Kidney (tissue), 13 donors: ENCODE measurements at regions not wholly inside any gene's neighbourhood (a gene's known extent, or its start where the extent isn't known, plus 50 kb on each side); places are given as distances from the start of the nearest gene placed in this dataset.

Experiments used
- DNase-seq, 5 donors: peaks; one replicate each; pipeline ENCODE4 v3.0.0-alpha.2; 2013 to 2020
- FAIRE-seq: peaks from 2 replicates; lab custom pipeline; 2012; peaks lifted over from hg19 to GRCh38; lab: Jason Lieb, UNC
- H3K27ac ChIP-seq, 2 donors: one replicate each; pipeline ENCODE4 v1.7.0; 2013; ENCODE audit warnings: low read depth in 2 of 2, low read length in 2 of 2, inconsistent platforms in 1 of 2
- H3K27me3 ChIP-seq: one replicate; pipeline ENCODE4 v1.7.1; 2013; ENCODE audit warnings: low read length, inconsistent platforms; ENCODE audit not compliant: control insufficient read depth, insufficient read depth
- H3K36me3 ChIP-seq, 3 donors: one replicate each; pipeline versions ENCODE4 v1.7.0 to v1.7.1; 2013; ENCODE audit warnings: low read length in 3 of 3, control low read depth in 1 of 3, inconsistent platforms in 1 of 3; ENCODE audit not compliant: insufficient read depth in 3 of 3, control insufficient read depth in 2 of 3
- H3K4me1 ChIP-seq, 3 donors: one replicate each; pipeline versions ENCODE4 v1.7.0 to v1.7.1; 2013; ENCODE audit warnings: low read length in 3 of 3, inconsistent platforms in 1 of 3, low read depth in 1 of 3; ENCODE audit not compliant: control insufficient read depth in 2 of 3, insufficient read depth in 2 of 3
- H3K4me3 ChIP-seq, 3 donors: one replicate each; pipeline versions ENCODE4 v1.7.0 to v1.8.1; 2013; ENCODE audit warnings: low read length in 3 of 3, control low read depth in 1 of 3, inconsistent platforms in 1 of 3
- H3K9ac ChIP-seq, 3 donors: one replicate each; pipeline versions ENCODE4 v1.7.0 to v1.7.1; 2013; ENCODE audit warnings: low read length in 3 of 3, control low read depth in 1 of 3, inconsistent platforms in 1 of 3
- H3K9me3 ChIP-seq, 3 donors: one replicate each; pipeline versions ENCODE4 v1.7.0 to v1.7.1; 2013; ENCODE audit warnings: low read length in 3 of 3, control low read depth in 1 of 3, inconsistent platforms in 1 of 3; ENCODE audit not compliant: control insufficient read depth in 2 of 3, insufficient read depth in 1 of 3
- CTCF ChIP-seq: IDR thresholded peaks from 3 replicates; pipeline ENCODE4 v1.5.1; 2012; ENCODE audit warnings: mild to moderate bottlenecking, moderate library complexity, borderline replicate concordance; ENCODE audit not compliant: insufficient read depth; ENCODE audit errors: extremely low read depth
- intact Hi-C: fragments of 100-400 bp; cut with DNase I; formaldehyde crosslinking; loops from one replicate; pipeline ENCODE4 v1.11.1; 2022
- donor health status: control.
- donor health status: control.
- donor health status: control.
- donor health status: control.
- donor health status: control.
- donor health status: DM: yes; HTN: yes; CAD: no.
- donor health status: Normal renal cell carcinoma (clear cell type).

GRCh38 chr10:3423384-3423783, 250.8 kb upstream of the PITRM1 start:
- TF ChIP-seq CTCF = no peak
- peak in 1 of 5 donors; percentile 7 for DNase-seq
- H3K27ac ChIP-seq = peak overlapping the region in 1 of 2 donors; percentile 49

GRCh38 chr10:3422282-3422681, 249.7 kb upstream of the PITRM1 start:
- Histone ChIP-seq H3K9me3 (no peaks in the 10 kb centered on the region), H3K9ac (no peak overlapping the region), H3K4me1 (peaks cover 5 to 10% (median 8%) of the 10 kb centered on the region in 3 donors), H3K27ac (no peak overlapping the region), H3K36me3 (no peaks in the 10 kb centered on the region), H3K4me3 (no peak overlapping the region), H3K27me3 (no peaks in the 10 kb centered on the region)
- intact Hi-C loops = no loop called here
- FAIRE-seq (no peak), DNase-seq (no peak)
- TF ChIP-seq CTCF = no peak

More at GRCh38 chr10:3423384-3423783, 250.8 kb upstream of the PITRM1 start:
- FAIRE-seq = no peak
- Histone ChIP-seq H3K4me1 (peaks cover 0 to 15% (median 11%) of the 10 kb centered on the region in 3 donors), H3K4me3 (no peak overlapping the region), H3K9me3 (no peaks in the 10 kb centered on the region), H3K27me3 (no peaks in the 10 kb centered on the region), H3K36me3 (no peaks in the 10 kb centered on the region), H3K9ac (no peak overlapping the region)
- intact Hi-C loops = no loop called here

- Histone ChIP-seq H3K4me1 (peaks cover 5 to 8% (median 7%) of the 10 kb centered on the region in 3 donors), H3K27me3 (no peaks in the 10 kb centered on the region), H3K4me3 (no peak overlapping the region), H3K27ac (no peak overlapping the region), H3K9me3 (no peaks in the 10 kb centered on the region), H3K36me3 (no peaks in the 10 kb centered on the region), H3K9ac (no peak overlapping the region)
- intact Hi-C loops = no loop called here
- no peak for TF ChIP-seq CTCF
- FAIRE-seq (no peak), DNase-seq (no peak)
Observed at GRCh38 chr10:3421537-3422257, 249.1 kb upstream of the PITRM1 start.
